HG02885 (cell line): ENCODE measurements at regions not wholly inside any gene's neighbourhood (a gene's known extent, or its start where the extent isn't known, plus 50 kb on each side); places are given as distances from the start of the nearest gene placed in this dataset.
"Not testable (repeated sequence)": the region's sequence is repeated elsewhere in the genome, so short reads cannot be mapped to it uniquely, and the experiment has no call there.

ENCODE experiments used
- ATAC-seq: cut with Tn5 transposase; IDR thresholded peaks from one replicate; pipeline ENCODE4 v1.9.1; 2021; ENCODE audit warnings: mild to moderate bottlenecking; ENCODE audit not compliant: unreplicated experiment, poor library complexity

GRCh38 chr16:48059190-48059589, 96.6 kb downstream of the ABCC12 start:
- not testable (repeated sequence) for ATAC-seq

GRCh38 chr16:48057048-48057447, 98.7 kb downstream of the ABCC12 start:
- ATAC-seq: no peak

- peak; percentile 84 for ATAC-seq
Observed at GRCh38 chr16:48054881-48055601, 100.8 kb downstream of the ABCC12 start.

GRCh38 chr16:48053418-48053745, 102.4 kb downstream of the ABCC12 start:
- ATAC-seq: no peak

- ATAC-seq: no peak
Observed at GRCh38 chr16:48052731-48053417, 102.9 kb downstream of the ABCC12 start.

GRCh38 chr16:48050871-48051270, 104.9 kb downstream of the ABCC12 start:
- ATAC-seq: no peak

- ATAC-seq: no peak
Observed at GRCh38 chr16:48049847-48050246, 105.9 kb downstream of the ABCC12 start.

- no peak for ATAC-seq
Observed at GRCh38 chr16:48047720-48048119, 108.1 kb downstream of the ABCC12 start.

GRCh38 chr16:48047241-48047640, 108.6 kb downstream of the ABCC12 start:
- no peak for ATAC-seq

GRCh38 chr16:48044117-48044516, 111.7 kb downstream of the ABCC12 start:
- ATAC-seq: no peak

- ATAC-seq: no peak
Observed at GRCh38 chr16:48041981-48042421, 113.8 kb downstream of the ABCC12 start.

- no peak for ATAC-seq
Observed at GRCh38 chr16:48035142-48035541, 120.7 kb downstream of the ABCC12 start.

GRCh38 chr16:48030926-48031325, 124.9 kb downstream of the ABCC12 start:
- no peak for ATAC-seq

- no peak for ATAC-seq
Observed at GRCh38 chr16:48029768-48030167, 126.0 kb downstream of the ABCC12 start.

- no peak for ATAC-seq
Observed at GRCh38 chr16:48025359-48025758, 130.4 kb downstream of the ABCC12 start.

GRCh38 chr16:48024042-48024441, 131.8 kb downstream of the ABCC12 start:
- no peak for ATAC-seq

GRCh38 chr16:48022496-48022895, 133.3 kb downstream of the ABCC12 start:
- ATAC-seq: no peak

- ATAC-seq: not testable (repeated sequence)
Observed at GRCh38 chr16:48020617-48021016, 135.2 kb downstream of the ABCC12 start.

GRCh38 chr16:48014349-48015135, 141.3 kb downstream of the ABCC12 start:
- no peak for ATAC-seq

- ATAC-seq: no peak
Observed at GRCh38 chr16:48013491-48013901, 142.3 kb downstream of the ABCC12 start.
